ENCODE measurements at regions not wholly inside any gene's neighbourhood (a gene's known extent, or its start where the extent isn't known, plus 50 kb on each side); places are given as distances from the start of the nearest gene placed in this dataset.

DNA sequence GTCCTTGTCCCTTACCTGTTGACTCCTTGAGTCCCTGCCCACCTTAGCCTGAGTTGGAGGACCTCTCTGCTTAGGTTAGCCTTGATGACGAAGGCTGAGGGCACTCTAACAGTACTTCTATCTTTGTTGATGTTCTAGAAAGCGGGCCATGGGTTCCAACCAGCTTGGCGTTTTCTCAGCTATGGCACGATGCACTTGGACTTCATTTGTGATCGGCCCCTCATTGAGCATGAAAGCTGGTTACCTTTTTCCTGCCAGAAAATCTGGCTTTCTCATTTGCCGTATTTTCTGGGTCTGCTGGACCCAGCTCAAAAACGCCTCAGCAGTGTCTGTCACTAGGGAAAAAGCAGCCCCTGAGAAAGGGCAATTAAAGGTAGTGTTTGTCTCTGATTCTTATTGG lies 290.8 kb downstream of the EMP1 start:
- no peak for DNase-seq

DNA sequence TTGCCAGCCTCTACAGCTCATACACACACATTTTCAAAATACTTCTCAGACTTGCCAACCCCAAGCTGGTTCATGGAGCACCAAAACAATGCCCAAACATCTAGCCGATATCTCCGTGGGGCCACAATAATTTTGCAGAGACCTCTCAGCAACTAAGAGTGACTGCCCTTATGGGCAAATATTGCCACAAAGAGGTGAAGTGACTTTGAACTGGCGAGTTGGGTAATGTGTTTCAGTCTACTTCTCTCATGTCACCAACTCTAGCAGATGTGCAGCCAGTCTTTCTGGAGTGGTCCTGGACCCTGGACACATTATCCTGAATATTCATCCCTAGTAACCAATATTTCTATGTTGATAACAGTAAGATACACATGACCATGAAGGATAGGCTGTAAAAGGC lies 290.3 kb downstream of the EMP1 start:
- no peak for DNase-seq

DNA sequence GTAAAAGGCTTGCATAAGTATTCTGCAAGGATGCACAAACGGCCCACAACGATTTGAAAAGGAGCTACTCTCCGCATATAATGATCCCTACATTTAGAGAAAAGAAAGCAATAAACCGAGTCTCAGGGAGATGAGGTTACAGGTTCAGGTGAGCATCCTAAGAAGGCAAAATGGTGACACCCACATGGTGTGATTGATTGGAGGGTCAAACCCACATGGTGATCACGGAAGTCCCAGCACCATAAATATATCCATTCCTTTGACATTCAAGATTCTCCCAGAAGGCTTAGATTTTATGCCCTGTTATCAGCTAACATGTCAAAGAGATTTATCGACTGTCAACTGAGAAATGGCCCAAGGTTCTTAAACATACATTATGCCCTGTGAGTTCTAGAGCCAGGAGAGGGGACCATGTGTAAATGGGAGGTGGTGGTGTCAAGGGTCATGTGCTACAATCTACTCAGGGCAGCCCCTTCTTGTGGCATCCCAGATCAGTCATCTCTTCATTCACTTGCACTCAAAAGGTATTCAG lies 282.2 kb downstream of the EMP1 start:
- no peak for DNase-seq

DNA sequence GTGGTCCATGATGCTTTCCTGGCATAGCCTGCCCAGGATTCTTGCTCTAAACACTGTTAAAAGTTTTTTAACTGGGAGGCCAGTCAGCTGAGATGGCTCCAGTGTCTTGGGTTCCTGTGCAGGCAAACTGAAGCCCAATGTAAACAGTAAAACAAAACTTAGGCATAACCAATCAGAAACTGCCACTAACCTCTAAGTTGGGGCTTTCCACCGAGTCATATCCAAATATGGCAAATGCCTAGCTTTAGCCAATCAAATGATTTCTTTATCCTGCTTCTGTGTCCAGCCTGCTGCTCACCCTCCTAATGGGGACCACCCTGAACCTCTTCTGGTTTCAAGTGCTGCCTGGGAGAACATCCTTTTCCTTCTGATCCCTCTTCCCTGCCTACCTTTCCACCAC lies 277.9 kb downstream of the EMP1 start:
- DNase-seq, result no peak

DNA sequence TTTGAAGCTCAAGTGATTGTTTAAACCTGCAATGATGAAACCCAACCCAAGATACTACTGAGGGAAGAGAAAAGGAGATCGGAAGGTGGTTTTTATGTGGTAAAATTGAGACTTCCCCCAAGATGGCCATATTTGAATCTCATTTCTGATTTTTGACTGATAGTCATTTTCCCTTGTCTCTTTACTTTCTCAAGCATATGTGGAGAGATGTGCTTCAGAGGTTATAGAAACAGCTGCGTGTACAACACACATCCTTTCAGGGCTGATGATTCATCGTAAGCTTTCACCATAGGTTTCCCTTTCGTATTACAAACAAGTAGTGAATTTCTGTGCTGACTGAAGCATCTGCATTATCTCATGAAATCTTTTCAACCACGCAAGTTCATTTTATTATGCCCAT lies 276.2 kb downstream of the EMP1 start:
- no peak for DNase-seq

DNA sequence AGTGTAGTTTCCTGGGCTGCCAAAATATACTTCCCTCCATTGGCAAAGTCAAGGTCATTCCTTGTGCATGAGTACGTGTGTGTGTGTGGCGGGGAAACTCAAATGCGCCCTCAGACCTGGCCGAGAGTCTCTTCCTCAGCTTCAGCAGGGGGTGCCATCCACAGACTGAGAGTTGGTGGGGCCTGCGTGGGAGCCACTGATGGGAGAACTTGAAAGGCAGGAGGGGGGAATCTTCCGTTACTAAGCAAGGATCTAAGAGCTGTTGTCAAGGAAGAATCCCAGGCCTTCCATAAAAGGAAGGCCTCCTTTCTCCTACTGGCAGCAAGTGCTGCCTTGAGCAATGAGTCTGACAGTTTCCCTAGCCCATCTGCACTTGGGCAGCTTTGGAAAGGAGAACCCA lies 274.9 kb downstream of the EMP1 start:
- DNase-seq, result no peak

DNA sequence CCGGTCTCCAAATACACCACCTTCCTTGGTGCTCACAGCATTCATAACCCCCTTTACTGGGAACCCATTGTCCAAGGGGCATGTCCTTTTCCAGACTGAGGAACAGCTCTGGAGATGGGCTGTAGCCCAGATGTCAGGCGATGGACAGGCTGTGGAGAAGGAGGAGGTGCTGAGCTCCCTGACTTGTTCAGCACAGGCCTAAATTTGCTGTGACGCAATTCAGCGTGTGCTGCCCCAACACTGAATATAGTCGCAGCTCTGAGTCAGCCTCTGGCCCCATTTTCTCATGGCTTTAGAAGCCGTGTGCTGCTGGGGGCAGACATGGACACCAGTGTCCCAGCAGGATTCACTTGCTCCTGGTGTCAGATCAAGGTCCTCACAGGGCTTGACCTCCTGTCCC lies 269.1 kb downstream of the EMP1 start:
- DNase-seq, result no peak

DNA sequence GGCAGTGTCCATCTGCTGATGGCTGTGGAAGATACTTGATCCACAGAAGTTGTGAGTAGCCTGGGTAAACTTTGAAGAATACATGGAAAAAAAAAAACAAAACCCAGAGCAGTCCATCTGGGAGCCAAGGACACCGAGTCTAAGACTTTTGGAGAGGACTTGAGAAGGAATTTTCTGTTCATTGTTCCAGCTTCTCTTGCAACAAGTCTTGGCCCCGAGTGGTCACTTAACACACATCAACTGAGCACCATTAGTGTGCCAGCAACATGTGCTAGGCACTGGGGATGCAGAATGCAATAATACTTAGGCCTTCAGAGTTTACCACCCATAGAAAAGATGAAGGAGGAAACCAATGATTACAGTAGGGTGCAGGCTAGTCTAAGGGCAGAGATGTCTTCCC lies 266.7 kb downstream of the EMP1 start:
- DNase-seq, result no peak

DNA sequence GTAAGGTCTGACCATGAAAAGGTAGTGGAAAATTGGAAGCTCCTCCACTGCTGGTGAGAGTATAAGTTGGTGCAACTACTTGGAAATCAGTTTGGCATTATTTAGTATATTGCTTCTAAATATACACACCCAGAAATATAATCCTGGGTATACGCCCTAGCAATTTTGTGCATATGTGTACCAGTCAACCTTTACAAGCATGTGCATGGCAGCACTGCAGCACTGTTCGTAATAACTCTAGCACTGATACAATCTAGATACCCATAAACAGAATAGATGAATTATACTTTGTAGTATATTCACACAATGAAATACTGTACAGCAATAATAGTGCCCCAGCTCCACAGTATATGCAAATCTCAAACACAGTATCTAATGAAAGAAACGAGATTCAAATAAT lies 265.9 kb downstream of the EMP1 start:
- DNase-seq, result no peak

DNA sequence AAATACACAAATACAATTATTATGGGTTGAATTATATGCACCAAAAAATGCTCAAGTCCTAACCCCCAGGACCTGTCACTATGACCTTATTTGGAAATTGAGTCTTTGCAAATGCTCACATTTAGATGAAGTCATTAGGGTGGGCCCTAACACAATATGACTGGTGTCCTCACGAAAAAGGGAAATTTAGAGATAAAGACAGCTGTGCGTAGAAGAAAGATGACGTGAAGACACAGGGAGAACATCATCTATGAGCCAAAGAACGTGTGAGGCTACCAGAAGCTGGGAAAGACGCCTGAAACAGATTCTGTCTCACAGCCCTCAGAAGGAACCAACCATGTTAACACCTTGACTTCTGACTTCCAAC lies 259.2 kb downstream of the EMP1 start:
- no peak for DNase-seq

DNA sequence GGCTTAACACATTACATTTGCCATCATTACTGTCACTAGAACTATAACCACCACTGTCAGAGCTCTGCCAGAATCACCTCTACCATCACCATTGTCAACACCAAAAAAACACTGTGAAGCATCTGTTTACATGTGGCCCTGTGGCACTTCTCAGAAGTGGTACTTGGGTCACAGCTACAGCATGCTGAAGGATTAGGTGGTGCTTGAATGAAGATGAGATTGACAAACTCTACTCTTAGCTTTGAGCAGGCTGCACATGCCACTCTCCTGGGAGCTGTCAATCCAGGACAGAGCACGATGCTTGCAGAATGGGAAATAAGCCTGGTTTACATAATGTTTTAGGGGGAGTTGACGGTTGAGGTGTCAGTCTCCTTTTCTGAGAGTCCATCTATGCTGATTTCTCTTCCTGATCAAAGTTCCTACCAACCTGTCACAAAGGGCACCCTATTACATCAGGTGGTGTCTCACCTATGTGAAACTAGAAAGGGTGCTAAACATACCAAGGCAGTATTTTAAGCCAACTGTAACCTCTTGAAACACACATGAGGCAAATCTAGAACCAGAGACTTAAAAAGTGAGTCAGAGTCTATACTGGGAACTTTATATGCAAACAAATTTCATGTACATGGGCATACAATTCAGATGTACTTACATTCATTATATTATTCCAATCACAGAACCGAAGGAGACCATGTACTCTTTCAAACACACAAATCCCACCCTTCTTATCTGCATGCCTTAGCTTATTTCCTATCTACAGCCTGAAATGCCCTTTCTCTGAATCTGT lies 258.7 kb downstream of the EMP1 start:
- DNase-seq, result no peak

DNA sequence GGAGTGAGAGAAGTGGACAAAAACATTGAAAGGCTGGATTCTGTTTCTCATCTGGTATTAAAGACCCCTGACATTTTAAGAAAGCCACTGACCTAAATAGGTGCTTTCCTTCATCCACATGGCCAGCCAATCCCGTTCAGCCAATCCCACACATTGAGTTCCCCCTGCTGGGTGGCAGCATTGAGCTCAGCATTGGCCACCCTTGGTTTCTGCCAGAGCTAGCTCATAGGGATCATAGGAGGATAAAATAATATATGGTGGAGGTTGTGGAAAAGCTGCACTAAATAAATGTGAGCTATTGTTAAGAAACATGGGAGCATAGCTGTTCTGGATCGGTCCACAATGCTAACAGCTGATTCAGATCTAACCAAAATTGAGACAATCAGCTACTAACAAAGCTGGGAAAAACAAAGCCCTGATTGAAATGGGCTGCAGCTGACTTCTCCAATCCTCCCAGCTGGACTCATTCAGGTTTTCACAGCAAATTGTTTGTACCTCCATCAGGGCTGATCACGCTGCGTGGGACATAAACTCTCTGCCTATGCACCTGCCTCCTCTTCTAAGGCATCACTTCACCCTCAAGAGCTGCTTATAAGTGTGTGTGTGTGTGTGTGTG lies 256.5 kb downstream of the EMP1 start:
- no peak for DNase-seq

DNA sequence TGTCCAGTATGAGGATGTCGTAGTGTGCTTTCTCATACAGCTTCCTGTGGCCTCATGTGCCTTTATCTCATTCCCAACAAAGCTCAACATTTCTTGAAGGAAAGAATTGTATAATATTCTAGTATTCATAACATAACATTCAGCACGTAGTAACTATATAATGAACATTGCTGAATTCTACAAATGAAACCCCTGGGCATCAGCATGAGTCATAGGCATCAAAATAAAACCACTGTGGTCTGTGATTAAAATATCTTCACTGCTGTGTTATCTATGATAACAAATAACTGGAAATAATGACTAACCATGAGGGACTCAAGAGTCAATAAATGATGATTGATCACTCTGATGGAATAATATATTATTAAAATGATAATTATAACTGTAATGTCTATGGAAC lies 255.2 kb downstream of the EMP1 start:
- no peak for DNase-seq

DNA sequence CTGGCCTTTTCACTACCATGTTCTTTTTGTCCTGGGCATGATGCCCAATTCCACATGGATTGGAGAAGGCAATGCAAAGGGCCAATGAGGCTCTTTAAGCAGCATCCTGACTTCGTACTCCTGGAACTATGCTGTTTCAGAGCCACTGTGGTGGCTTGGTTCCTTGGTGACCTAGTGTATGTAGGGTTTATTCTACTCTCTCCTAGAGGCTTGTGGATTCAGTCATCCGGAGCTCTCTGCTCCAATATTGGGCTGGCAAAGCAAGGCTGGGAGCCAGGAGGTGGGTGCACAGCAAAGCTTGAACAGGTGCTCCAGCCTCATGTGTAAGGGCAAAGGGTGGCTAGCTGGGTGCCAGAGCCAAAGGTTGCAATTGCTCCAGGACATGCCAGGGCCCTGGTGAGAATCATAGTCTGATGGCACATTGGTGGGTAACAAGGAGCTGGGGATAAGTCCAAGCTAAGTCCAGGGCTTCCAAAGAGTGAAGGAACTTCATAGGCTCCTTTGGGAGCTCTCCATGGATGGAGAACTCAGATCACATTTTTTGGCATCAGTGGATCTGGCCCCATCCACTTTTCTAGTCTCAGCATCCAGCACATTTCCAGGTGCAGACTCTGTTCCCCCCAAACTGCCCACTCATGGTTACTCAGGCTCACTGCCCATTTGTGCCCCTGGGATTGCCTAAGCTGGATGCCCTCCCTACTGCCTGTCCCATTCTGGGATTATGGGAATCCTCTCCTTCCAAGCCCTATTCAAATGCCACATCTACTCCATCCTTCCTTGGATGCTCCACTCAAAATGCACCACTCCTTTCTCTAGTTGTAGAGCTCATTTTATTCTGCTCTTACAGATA lies 253.9 kb downstream of the EMP1 start:
- DNase-seq, result no peak

DNA sequence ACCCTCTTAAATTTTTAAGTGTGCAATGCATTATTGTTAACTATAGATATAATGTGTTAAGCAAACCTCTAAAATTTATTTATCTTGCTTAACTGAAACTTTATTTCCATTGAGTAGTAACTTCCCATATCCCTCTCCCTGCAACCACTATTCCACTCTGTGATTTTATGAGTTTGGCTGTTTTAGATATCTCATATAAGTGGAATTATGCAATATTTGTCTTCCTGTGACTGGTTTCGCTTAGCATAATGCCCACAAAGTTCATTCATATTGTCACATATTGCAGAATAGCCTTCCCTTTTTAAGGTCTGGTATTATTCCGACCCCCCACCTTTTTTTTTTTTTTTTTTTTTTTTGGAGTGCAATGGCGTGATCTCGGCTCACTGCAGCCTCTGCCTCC lies 247.6 kb downstream of the EMP1 start:
- DNase-seq, result peak; percentile 23

DNA sequence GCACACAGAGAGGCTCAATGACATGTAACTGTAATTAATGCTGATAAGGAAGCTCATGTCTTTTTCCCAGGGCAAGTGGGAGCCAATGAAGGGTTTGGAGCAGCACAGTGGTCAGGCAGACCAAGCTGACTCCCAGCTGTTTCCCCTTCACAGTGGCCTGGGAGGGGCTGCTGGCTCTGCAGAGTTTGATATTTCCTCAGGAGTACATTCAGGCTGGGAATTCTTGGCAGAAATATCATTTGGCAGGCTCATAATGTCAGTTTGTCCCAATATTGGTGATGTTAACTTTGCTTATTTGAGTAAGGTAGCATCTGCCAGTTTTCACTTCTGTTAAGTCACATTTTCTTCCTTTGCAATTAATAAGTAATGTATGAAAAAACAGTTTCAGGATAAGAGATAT lies 247.0 kb downstream of the EMP1 start:
- DNase-seq, result no peak

DNA sequence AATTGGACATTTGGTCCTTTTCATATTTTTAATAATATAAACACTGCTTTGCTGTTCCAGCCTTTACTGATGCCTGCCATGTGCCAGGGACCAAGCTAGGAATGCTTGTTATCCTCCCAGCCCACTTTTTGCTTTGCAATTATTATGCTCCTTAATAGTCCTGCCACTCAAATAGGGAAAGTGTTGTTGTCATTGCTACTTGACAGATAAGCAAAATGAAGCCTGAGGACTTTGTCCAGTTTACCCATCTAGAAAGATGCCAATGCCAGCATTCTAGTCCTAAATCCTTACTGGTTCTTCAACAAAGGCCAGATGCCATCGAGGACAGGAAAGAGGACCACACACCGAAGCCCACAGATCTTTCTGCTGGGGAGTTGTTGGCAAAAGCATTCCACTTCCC lies 246.5 kb downstream of the EMP1 start:
- no peak for DNase-seq

DNA sequence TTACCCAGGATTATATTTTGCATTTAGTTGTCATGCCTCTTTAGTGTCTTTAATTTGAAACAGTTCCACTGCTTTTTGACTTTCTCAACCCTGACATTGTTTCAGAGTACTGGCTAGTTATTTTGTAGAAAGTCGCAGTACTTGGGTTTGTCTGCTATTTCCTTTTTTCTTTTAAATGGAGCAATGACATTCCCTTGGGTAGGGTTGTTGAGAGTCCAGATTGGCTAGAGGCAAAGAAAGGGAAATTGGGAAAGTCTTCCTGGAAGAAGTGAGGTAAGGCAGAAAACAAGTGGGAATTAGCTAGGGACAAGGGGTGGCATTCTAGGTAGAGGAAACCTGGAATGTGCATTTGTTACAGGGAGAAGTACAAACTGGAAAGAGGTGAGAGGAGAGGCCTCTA lies 245.9 kb downstream of the EMP1 start:
- DNase-seq, result no peak

DNA sequence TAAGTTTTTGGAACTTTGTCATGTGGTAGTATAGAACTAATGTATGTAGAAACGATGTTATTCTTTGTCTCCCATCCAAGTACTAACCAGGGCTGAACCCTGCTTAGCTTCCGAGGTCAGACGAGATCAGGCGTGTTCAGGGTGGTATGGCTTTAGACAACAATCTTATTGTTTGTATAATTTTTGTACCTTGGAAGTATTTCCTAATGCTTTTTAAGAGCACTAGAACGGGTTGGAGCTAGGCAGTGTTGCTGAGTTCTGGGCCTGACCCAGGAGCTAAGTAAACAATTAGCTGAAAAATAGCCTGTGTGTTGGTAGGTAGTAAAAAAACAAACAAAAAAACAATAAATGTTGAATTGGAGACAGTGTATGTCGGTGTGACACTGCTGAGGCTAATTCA lies 244.3 kb downstream of the EMP1 start:
- no peak for DNase-seq

DNA sequence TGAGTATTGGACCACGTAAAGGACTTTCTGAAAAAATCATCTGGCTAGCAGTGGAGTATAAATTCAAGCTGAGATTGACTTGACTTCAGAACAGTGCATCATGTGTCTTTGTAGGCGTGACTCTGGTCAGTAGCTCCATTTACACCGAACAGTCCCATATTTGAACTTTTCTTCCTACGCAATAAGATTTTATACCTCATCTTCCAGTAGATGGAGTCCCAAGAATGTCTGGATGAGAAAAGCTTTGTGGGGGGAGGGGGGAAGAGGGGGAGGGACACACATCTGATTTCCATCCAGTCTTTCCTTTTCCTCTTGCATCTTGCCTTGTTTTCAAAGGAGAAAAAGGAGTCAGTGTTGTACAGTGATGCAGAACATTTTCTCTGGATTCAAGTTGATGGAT lies 241.0 kb downstream of the EMP1 start:
- DNase-seq, result no peak

DNA sequence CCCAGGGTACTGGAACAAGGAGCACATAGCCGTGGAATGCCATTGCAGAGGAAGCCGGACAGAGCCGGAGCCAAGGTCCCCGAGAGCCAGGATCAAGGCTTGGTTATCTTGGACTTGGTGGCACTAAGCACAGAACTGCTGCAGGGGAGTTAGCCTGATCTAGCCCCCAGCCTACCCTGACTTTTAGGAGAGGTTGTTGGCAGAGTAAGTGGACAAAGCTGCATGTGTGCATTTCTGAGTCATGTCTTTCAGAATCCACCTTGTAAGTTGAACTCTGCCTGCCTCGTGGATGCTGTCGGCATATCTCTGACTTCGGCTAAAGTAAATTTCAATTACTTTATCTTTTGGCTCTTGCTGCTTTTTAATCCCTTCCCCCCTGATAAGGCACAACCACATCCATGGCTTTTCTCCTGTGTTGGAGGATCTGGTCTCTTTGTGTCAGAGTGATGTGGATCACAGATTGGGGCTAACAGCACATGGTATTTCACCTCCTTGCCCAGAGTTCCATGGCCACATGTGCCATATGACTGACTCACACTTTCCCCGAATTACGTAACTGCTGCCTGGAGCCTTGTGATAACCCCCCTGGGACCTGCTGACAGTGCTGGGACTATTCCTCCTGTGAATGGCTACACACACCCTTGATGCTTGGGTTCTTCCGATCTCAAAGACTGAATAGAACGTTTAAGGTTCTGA lies 240.3 kb downstream of the EMP1 start:
- DNase-seq, result peak; percentile 96

DNA sequence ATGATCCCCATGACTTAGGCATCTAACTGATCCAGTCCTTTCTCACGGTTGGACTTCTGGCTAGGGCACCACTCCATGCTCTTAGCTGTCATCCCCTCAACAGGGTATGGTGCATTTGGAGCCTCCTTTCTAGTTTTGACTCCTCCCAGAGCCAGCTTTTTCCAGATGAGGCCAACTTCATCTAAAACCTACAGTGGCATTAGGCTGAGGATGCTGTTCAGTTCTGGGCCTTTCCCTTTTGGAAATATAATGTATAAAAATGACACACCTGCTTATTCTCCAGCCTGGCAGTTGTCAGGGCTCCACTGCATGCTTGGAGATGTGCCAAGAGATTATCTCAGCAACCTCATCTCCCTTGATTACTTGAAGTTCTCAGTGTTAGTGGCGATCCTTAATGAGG lies 239.7 kb downstream of the EMP1 start:
- peak; percentile 13 for DNase-seq

DNA sequence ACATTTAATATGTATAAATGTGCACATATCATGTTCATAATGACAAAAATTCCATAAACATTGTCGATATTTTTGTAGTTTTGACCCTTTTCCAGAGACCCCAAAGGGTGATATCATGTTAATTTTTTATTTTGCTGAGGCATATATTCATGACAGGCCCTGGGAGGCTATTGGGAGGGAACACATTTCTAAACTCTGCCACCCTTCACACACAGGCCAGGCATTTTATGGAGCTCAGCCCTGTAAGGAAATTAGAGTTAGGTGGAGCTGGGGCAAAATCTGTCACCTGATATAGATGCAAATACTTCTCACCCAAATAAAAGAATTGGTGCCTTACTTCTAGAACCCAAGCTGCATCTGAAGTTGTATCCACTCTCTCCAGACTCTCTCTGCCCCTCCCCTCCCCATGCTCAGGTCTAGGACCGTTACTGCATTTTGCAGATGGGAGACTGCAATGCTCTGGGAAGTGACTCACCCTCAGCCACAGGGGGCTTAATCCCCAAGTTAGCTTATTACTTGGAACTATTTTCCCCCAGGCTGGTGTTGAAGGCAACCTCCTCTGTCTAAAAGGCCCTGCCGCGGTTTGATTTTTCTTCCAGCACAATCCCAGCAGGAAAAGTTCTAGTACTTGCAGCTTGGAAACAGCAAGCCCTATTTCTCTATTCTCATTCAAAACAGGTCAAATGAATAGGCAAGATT lies 238.9 kb downstream of the EMP1 start:
- DNase-seq, result no peak

Data from OCI-M1 (cell line).